Astrocyte of the cerebellum (primary cell): ENCODE measurements at regions not wholly inside any gene's neighbourhood (a gene's known extent, or its start where the extent isn't known, plus 50 kb on each side); places are given as distances from the start of the nearest gene placed in this dataset.

ENCODE experiments used
- DNase-seq: peaks from one replicate; pipeline ENCODE4 v3.0.0-alpha.2; 2011; ENCODE audit warnings: low read depth
- H3K4me3 ChIP-seq: 2 replicates; pipeline ENCODE4 v1.5.1; 2011; ENCODE audit warnings: mild to moderate bottlenecking, low read depth, low read length, moderate library complexity
- CTCF ChIP-seq: IDR thresholded peaks from 2 replicates; pipeline ENCODE4 v1.5.1; 2012; ENCODE audit warnings: low read length, low read depth, moderate library complexity, mild to moderate bottlenecking; ENCODE audit errors: missing control alignments
- in situ Hi-C: cut with HindIII; loops from 2 replicates; pipeline ENCODE4 v1.10.0; 2017; ENCODE audit warnings: low sequenced_read_pairs

GRCh38 chr11:112611771-112612170 lies 349.4 kb upstream of the NCAM1 start:
- TF ChIP-seq CTCF, result no peak
- in situ Hi-C loops, result no loop called here
- H3K4me3 ChIP-seq, result no peak overlapping the region
- DNase-seq, result no peak

GRCh38 chr11:112612250-112612849 lies 348.9 kb upstream of the NCAM1 start:
- DNase-seq, result no peak
- in situ Hi-C loops, result no loop called here
- no peak for TF ChIP-seq CTCF
- no peak overlapping the region for H3K4me3 ChIP-seq

GRCh38 chr11:112613051-112613972 lies 347.9 kb upstream of the NCAM1 start:
- peak; percentile 36 for DNase-seq
- no peak for TF ChIP-seq CTCF
- in situ Hi-C loops, result no loop called here
- no peak overlapping the region for H3K4me3 ChIP-seq

GRCh38 chr11:112614605-112615004 lies 346.6 kb upstream of the NCAM1 start:
- DNase-seq, result no peak
- no peak overlapping the region for H3K4me3 ChIP-seq
- no peak for TF ChIP-seq CTCF
- in situ Hi-C loops, result no loop called here

GRCh38 chr11:112615238-112615637 lies 346.0 kb upstream of the NCAM1 start:
- no peak for DNase-seq
- in situ Hi-C loops, result no loop called here
- no peak for TF ChIP-seq CTCF
- H3K4me3 ChIP-seq, result no peak overlapping the region

GRCh38 chr11:112615891-112616290 lies 345.3 kb upstream of the NCAM1 start:
- no peak for TF ChIP-seq CTCF
- in situ Hi-C loops, result no loop called here
- no peak overlapping the region for H3K4me3 ChIP-seq
- DNase-seq, result no peak
